ENCODE measurements at regions not wholly inside any gene's neighbourhood (a gene's known extent, or its start where the extent isn't known, plus 50 kb on each side); places are given as distances from the start of the nearest gene placed in this dataset.

DNA sequence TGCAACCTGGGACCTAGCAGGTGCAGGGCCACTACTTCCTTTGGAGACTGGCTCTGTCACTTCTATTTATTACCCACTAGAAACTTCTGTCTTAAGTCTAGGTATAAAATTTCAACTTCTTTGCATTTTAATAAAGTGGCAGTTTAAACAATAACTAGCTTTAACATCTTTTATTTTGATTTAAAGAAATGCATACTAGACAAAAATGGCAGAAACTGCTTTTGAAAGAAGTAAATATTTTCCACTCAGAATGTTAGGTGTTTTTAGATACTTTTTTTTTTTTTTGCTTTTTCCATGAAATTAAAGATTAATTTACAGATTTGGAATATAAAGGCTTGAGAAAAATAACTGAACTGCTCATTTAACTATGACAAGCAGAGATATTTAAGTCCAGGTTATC is 1477.6 kb downstream of the KCNT2 start:
- TF ChIP-seq, protein P1, sequence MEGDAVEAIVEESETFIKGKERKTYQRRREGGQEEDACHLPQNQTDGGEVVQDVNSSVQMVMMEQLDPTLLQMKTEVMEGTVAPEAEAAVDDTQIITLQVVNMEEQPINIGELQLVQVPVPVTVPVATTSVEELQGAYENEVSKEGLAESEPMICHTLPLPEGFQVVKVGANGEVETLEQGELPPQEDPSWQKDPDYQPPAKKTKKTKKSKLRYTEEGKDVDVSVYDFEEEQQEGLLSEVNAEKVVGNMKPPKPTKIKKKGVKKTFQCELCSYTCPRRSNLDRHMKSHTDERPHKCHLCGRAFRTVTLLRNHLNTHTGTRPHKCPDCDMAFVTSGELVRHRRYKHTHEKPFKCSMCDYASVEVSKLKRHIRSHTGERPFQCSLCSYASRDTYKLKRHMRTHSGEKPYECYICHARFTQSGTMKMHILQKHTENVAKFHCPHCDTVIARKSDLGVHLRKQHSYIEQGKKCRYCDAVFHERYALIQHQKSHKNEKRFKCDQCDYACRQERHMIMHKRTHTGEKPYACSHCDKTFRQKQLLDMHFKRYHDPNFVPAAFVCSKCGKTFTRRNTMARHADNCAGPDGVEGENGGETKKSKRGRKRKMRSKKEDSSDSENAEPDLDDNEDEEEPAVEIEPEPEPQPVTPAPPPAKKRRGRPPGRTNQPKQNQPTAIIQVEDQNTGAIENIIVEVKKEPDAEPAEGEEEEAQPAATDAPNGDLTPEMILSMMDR (conservative IDR thresholded peaks at IDR 0.05), result no peak
- Histone ChIP-seq H3K9ac (ENCODE audit: extremely low read depth, low read length, poor library complexity, severe bottlenecking) (no peak overlapping the region), H3K9me3 (ENCODE audit: control insufficient read depth, low read length) (no peaks in the 10 kb centered on the region), H3K36me3 (ENCODE audit: control insufficient read depth, insufficient read depth, low read length) (no peaks in the 10 kb centered on the region), H3K27me3 (ENCODE audit: control insufficient read depth, insufficient read depth, low read length, poor library complexity, severe bottlenecking) (no peaks in the 10 kb centered on the region), H3K27ac (ENCODE audit: low read depth, low read length) (no peak overlapping the region), H3K4me3 (ENCODE audit: low read length) (no peak overlapping the region), H3K4me1 (ENCODE audit: control insufficient read depth, insufficient read depth, low read length) (no peaks in the 10 kb centered on the region)
- H3K27ac Mint-ChIP-seq, result no peak overlapping the region
- no peaks in the 10 kb centered on the region for H3K36me3 Mint-ChIP-seq (ENCODE audit: low read depth)
- no peaks in the 10 kb centered on the region for H3K4me1 Mint-ChIP-seq
- no peak for DNase-seq
- no peaks in the 10 kb centered on the region for H3K27me3 Mint-ChIP-seq (ENCODE audit: insufficient read depth)
- H3K9me3 Mint-ChIP-seq, result peaks cover 13% of the 10 kb centered on the region
- H3K4me3 Mint-ChIP-seq, result no peak overlapping the region

DNA sequence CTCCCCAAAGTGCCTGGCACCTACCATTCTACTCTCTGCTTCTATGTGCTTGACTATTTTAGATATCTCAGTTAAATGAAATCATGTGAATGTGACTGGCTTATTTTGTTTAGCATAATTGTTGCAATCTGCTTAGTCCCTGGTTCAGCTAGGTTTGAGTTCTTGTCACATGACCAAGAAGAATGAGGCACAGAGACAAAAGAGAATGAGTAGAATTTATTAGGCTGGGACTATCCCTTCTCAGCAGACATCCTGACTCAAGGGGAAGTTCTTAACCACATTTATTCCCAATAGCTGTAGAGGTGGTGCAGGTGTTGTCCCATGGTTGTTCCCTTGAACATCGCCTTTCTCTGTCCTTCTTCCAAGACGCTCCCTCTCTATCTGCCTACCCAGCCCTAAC is 1485.7 kb downstream of the KCNT2 start:
- Mint-ChIP-seq H3K9me3 (no peaks in the 10 kb centered on the region), H3K4me1 (no peaks in the 10 kb centered on the region), H3K4me3 (no peak overlapping the region), H3K27me3 (ENCODE audit: insufficient read depth) (no peaks in the 10 kb centered on the region), H3K36me3 (ENCODE audit: low read depth) (no peaks in the 10 kb centered on the region), H3K27ac (no peak overlapping the region)
- Histone ChIP-seq H3K4me3 (ENCODE audit: low read length) (no peak overlapping the region), H3K27ac (ENCODE audit: low read depth, low read length) (no peak overlapping the region), H3K9ac (ENCODE audit: extremely low read depth, low read length, poor library complexity, severe bottlenecking) (no peak overlapping the region), H3K27me3 (ENCODE audit: control insufficient read depth, insufficient read depth, low read length, poor library complexity, severe bottlenecking) (no peaks in the 10 kb centered on the region), H3K36me3 (ENCODE audit: control insufficient read depth, insufficient read depth, low read length) (no peaks in the 10 kb centered on the region), H3K4me1 (ENCODE audit: control insufficient read depth, insufficient read depth, low read length) (no peaks in the 10 kb centered on the region), H3K9me3 (ENCODE audit: control insufficient read depth, low read length) (no peaks in the 10 kb centered on the region)
- no peak for DNase-seq
- TF ChIP-seq, protein P1 (conservative IDR thresholded peaks at IDR 0.05), result no peak
- 86 to 100% methylated on average over 2 of the region's 2 CpGs for WGBS, 2 experiments (ENCODE audit: insufficient coverage in 1 of 2, insufficient read length in 1 of 2)

DNA sequence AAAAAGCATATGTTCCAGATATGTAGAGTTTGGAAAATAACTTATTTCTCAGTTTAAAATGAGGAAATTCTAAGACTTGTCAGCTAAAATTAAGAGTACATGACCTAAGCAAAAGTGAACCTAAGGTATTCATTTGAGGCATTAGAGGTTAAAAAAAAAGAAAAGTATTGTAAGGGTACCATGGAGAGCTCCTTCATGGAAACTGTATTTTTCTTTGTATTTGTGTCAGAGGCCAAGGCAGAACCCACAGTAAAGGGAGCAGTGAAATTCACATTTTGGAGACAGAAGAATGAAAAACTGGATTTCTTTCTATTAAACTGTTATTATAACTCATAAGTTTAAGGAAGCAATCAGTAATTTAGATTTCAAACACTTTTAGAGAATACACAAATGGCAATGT is 1494.8 kb downstream of the KCNT2 start:
- TF ChIP-seq, protein P1 (conservative IDR thresholded peaks at IDR 0.05), result no peak
- no peak overlapping the region for H3K4me3 Mint-ChIP-seq

More for the DNA sequence above, 1494.8 kb downstream of the KCNT2 start:
- H3K9me3 ChIP-seq (ENCODE audit: control insufficient read depth, low read length), result no peaks in the 10 kb centered on the region
- no peak for DNase-seq
- no peaks in the 10 kb centered on the region for H3K36me3 Mint-ChIP-seq (ENCODE audit: low read depth)
- no peak overlapping the region for H3K4me3 ChIP-seq (ENCODE audit: low read length)
- no peak overlapping the region for H3K27ac ChIP-seq (ENCODE audit: low read depth, low read length)
- H3K27me3 Mint-ChIP-seq (ENCODE audit: insufficient read depth), result no peaks in the 10 kb centered on the region
- no peak overlapping the region for H3K9ac ChIP-seq (ENCODE audit: extremely low read depth, low read length, poor library complexity, severe bottlenecking)
- H3K27me3 ChIP-seq (ENCODE audit: control insufficient read depth, insufficient read depth, low read length, poor library complexity, severe bottlenecking), result no peaks in the 10 kb centered on the region
- no peaks in the 10 kb centered on the region for H3K4me1 Mint-ChIP-seq
- no peaks in the 10 kb centered on the region for H3K9me3 Mint-ChIP-seq
- no peaks in the 10 kb centered on the region for H3K36me3 ChIP-seq (ENCODE audit: control insufficient read depth, insufficient read depth, low read length)
- no peak overlapping the region for H3K27ac Mint-ChIP-seq
- H3K4me1 ChIP-seq (ENCODE audit: control insufficient read depth, insufficient read depth, low read length), result no peaks in the 10 kb centered on the region
